Mesenchymal stem cell (in vitro differentiated cells and primary cell): ENCODE measurements at regions not wholly inside any gene's neighbourhood (a gene's known extent, or its start where the extent isn't known, plus 50 kb on each side); places are given as distances from the start of the nearest gene placed in this dataset.

ENCODE experiments used
- DNase-seq: peaks from one replicate; pipeline ENCODE4 v3.0.0-alpha.2; 2013
- H2AFZ ChIP-seq: one replicate; pipeline ENCODE4 v1.6.1; 2013; ENCODE audit warnings: low read depth, mild to moderate bottlenecking, control low read depth, inconsistent platforms, low read length, moderate library complexity
- H2AK5ac ChIP-seq: 2 replicates; pipeline ENCODE4 v1.6.1; 2013; ENCODE audit warnings: low read length, moderate library complexity, mild to moderate bottlenecking, inconsistent platforms; ENCODE audit not compliant: severe bottlenecking
- H2BK120ac ChIP-seq: one replicate; pipeline ENCODE4 v1.6.1; 2013; ENCODE audit warnings: low read depth, mild to moderate bottlenecking, inconsistent platforms, low read length, moderate library complexity
- H2BK12ac ChIP-seq, 2 experiments: one replicate each; pipeline ENCODE4 v1.6.1; 2013; ENCODE audit warnings: inconsistent platforms in 2 of 2, low read length in 2 of 2, mild to moderate bottlenecking in 2 of 2, moderate library complexity in 2 of 2, control low read depth in 1 of 2
- H2BK15ac ChIP-seq: one replicate; pipeline ENCODE4 v1.6.1; 2013; ENCODE audit warnings: mild to moderate bottlenecking, low read depth, inconsistent platforms; ENCODE audit not compliant: poor library complexity, severe bottlenecking
- H2BK5ac ChIP-seq: 2 replicates; pipeline ENCODE4 v1.6.1; 2013; ENCODE audit warnings: low read depth, mild to moderate bottlenecking, low read length, control low read depth, inconsistent platforms; ENCODE audit not compliant: poor library complexity, severe bottlenecking
- H3K14ac ChIP-seq, 2 experiments: one replicate each; pipeline ENCODE4 v1.6.1; 2013; ENCODE audit warnings: inconsistent platforms in 2 of 2, low read length in 2 of 2, control low read depth in 1 of 2, mild to moderate bottlenecking in 1 of 2, moderate library complexity in 1 of 2
- H3K18ac ChIP-seq, 2 experiments: one replicate each; pipeline ENCODE4 v1.6.1; 2013; ENCODE audit warnings: inconsistent platforms in 2 of 2, low read length in 2 of 2, control low read depth in 1 of 2, low read depth in 1 of 2, mild to moderate bottlenecking in 1 of 2
- H3K23ac ChIP-seq, 2 experiments: one replicate each; pipeline ENCODE4 v1.6.1; 2013; ENCODE audit warnings: inconsistent platforms in 2 of 2, low read length in 2 of 2, mild to moderate bottlenecking in 2 of 2, moderate library complexity in 2 of 2, control low read depth in 1 of 2
- H3K27ac ChIP-seq: 2 replicates; pipeline ENCODE4 v1.5.1; 2013; ENCODE audit warnings: mild to moderate bottlenecking, moderate library complexity, low read length, control low read depth, inconsistent platforms; ENCODE audit not compliant: poor library complexity, severe bottlenecking
- H3K27me3 ChIP-seq, 2 experiments: 2 replicates each; pipeline versions ENCODE4 v1.6.1 to v1.7.0; 2013; ENCODE audit warnings: low read length in 2 of 2, mild to moderate bottlenecking in 2 of 2, moderate library complexity in 2 of 2, control low read depth in 1 of 2, inconsistent platforms in 1 of 2; ENCODE audit not compliant: control insufficient read depth in 1 of 2, insufficient read depth in 1 of 2
- H3K36me3 ChIP-seq, 2 experiments: 2 replicates each; pipeline versions ENCODE4 v1.6.1 to v1.7.0; 2013; ENCODE audit warnings: low read length in 2 of 2, control low read depth in 1 of 2, inconsistent platforms in 1 of 2, low read depth in 1 of 2, mild to moderate bottlenecking in 1 of 2; ENCODE audit not compliant: insufficient read depth in 2 of 2, control insufficient read depth in 1 of 2
- H3K4ac ChIP-seq, 2 experiments: one replicate each; pipeline ENCODE4 v1.6.1; 2013; ENCODE audit warnings: inconsistent platforms in 2 of 2, low read length in 2 of 2, mild to moderate bottlenecking in 2 of 2, moderate library complexity in 2 of 2, control low read depth in 1 of 2, low read depth in 1 of 2
- H3K4me1 ChIP-seq: 2 replicates; pipeline ENCODE4 v1.6.1; 2013; ENCODE audit warnings: low read depth, low read length, control low read depth; ENCODE audit not compliant: control insufficient read depth, insufficient read depth
- H3K4me2 ChIP-seq: 2 replicates; pipeline ENCODE4 v1.6.1; 2013; ENCODE audit warnings: low read length, mild to moderate bottlenecking, inconsistent platforms; ENCODE audit not compliant: poor library complexity, severe bottlenecking
- H3K4me3 ChIP-seq, 2 experiments: 2 replicates each; pipeline versions ENCODE4 v1.5.1 to v1.7.0; 2013; ENCODE audit warnings: low read length in 2 of 2, mild to moderate bottlenecking in 2 of 2, control low read depth in 1 of 2, low read depth in 1 of 2; ENCODE audit not compliant: insufficient read depth in 1 of 2
- H3K79me1 ChIP-seq: replicated peaks from 2 replicates; pipeline ENCODE4 v1.6.1; 2013; ENCODE audit warnings: mild to moderate bottlenecking, control low read depth, low read length, inconsistent platforms; ENCODE audit not compliant: poor library complexity, severe bottlenecking
- H3K9ac ChIP-seq: 2 replicates; pipeline ENCODE4 v1.7.0; 2013; ENCODE audit warnings: mild to moderate bottlenecking, low read length, moderate library complexity
- H3K9me3 ChIP-seq: 2 replicates; pipeline ENCODE4 v1.7.0; 2013; ENCODE audit warnings: mild to moderate bottlenecking, low read length; ENCODE audit not compliant: control insufficient read depth
- H4K8ac ChIP-seq: one replicate; pipeline ENCODE4 v1.6.1; 2013; ENCODE audit warnings: inconsistent platforms, mild to moderate bottlenecking, low read length, moderate library complexity
- H4K91ac ChIP-seq: one replicate; pipeline ENCODE4 v1.6.1; 2013; ENCODE audit warnings: mild to moderate bottlenecking, low read length, inconsistent platforms
- WGBS: methylation state at CpG from one replicate; pipeline ENCODE4 v1.1.7; 2013; ENCODE audit warnings: mixed read lengths; 5-methylcytosine and 5-hydroxymethylcytosine counted together

DNA sequence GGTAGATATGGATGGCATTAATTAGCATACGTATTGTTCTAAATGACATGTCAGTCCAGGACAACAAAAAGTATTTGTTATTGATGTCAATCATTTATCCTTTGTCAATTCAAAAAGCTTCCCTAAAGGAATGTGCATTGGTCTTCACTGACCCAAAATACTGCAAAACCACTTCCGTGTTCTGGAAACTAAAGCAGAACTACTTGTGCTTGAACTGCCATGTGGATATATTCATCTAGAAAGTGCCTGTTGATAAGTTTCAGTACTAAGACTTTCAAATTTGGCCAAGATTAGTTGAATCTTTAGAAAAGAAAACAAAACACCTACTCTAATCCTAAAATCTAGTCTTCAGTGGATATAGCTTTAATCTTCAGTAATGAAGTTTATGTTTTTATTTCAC lies 242.1 kb upstream of the PPP1R3A start:
- Histone ChIP-seq H2BK12ac (no peak overlapping the region), H3K14ac (no peak overlapping the region), H2AFZ (no peak overlapping the region), H3K4me2 (no peak overlapping the region), H3K4me1 (no peaks in the 10 kb centered on the region), H3K27ac (no peak overlapping the region), H3K79me1 (no peaks in the 10 kb centered on the region), H3K9ac (no peak overlapping the region), H4K91ac (no peak overlapping the region), H4K8ac (no peak overlapping the region), H3K4ac (no peak overlapping the region), H3K4me3 (no peak overlapping the region), H3K36me3 (no peaks in the 10 kb centered on the region), H2BK120ac (no peak overlapping the region), H2BK5ac (no peak overlapping the region), H2BK15ac (no peak overlapping the region), H3K9me3 (no peaks in the 10 kb centered on the region), H2AK5ac (no peak overlapping the region), H3K18ac (no peak overlapping the region), H3K27me3 (no peaks in the 10 kb centered on the region), H3K23ac (no peak overlapping the region)
- no CpG with 5 or more reads among the region's 2 CpGs for WGBS
- DNase-seq = no peak

DNA sequence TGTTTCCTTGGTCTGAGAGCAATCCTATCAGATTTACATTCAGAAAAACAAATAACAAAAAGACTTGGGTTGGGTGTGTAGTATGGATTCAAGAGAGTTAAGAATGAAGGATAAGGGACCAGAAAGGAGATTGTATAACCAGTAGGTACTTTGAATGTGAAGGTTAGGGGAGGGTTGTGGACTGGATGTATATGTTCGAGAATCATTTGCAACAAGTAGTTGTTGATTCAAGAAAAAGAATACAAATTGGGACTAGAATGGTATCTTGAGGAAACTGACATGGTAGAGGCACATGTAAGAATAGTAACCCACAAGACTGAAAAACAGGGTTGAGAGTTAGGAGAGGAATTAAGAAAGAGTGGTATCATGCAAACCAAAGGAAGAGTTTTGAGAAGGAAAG lies 240.0 kb upstream of the PPP1R3A start:
- no peak overlapping the region for H2BK5ac ChIP-seq
- no peak overlapping the region for H2AK5ac ChIP-seq
- WGBS = 78% methylated on average over 1 of the region's 1 CpG
- H3K79me1 ChIP-seq = no peaks in the 10 kb centered on the region
- no peak overlapping the region for H4K91ac ChIP-seq
- H2AFZ ChIP-seq = no peak overlapping the region
- no peak overlapping the region for H3K9ac ChIP-seq
- no peak overlapping the region for H4K8ac ChIP-seq
- no peak overlapping the region for H2BK12ac ChIP-seq
- no peaks in the 10 kb centered on the region for H3K36me3 ChIP-seq
- no peak overlapping the region for H2BK15ac ChIP-seq
- no peaks in the 10 kb centered on the region for H3K9me3 ChIP-seq
- H2BK120ac ChIP-seq = no peak overlapping the region
- H3K4ac ChIP-seq = no peak overlapping the region
- no peak overlapping the region for H3K14ac ChIP-seq
- no peak overlapping the region for H3K18ac ChIP-seq
- DNase-seq = no peak
- no peaks in the 10 kb centered on the region for H3K27me3 ChIP-seq
- H3K4me3 ChIP-seq = no peak overlapping the region
- no peaks in the 10 kb centered on the region for H3K4me1 ChIP-seq
- peak overlapping the region; percentile 9 for H3K27ac ChIP-seq
- no peak overlapping the region for H3K23ac ChIP-seq
- H3K4me2 ChIP-seq = no peak overlapping the region

GRCh38 chr7:114158275-114158674 lies 239.5 kb upstream of the PPP1R3A start:
- 69% methylated on average over 2 of the region's 3 CpGs for WGBS
- no peaks in the 10 kb centered on the region for H3K27me3 ChIP-seq
- H3K36me3 ChIP-seq = no peaks in the 10 kb centered on the region

DNA sequence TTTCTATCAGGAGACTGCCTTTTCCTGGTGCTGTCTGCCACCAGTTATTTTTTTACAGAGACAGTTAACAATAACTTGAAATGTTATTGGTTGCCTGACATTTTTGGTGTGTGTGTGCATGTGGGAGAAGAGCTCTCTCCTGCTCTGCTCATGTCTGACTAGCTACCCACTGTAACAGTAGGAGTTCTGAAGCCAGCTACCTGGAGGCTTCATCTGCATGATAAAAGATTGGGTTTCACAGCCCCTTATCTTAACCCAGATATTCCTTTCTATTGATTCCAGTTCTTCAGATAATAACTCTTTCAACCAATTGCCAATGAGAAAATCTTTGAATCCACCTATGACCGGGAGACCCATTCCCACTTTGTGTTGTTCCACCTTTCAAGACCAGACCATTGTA lies 237.4 kb upstream of the PPP1R3A start:
- no CpG with 5 or more reads among the region's 1 CpG for WGBS

More at GRCh38 chr7:114158275-114158674, 239.5 kb upstream of the PPP1R3A start:
- H2BK120ac ChIP-seq = no peak overlapping the region
- no peak overlapping the region for H3K4me2 ChIP-seq
- H3K9ac ChIP-seq = no peak overlapping the region
- H4K8ac ChIP-seq = no peak overlapping the region
- no peaks in the 10 kb centered on the region for H3K9me3 ChIP-seq
- H2BK15ac ChIP-seq = no peak overlapping the region
- peak overlapping the region; percentile 47 for H3K27ac ChIP-seq
- H3K14ac ChIP-seq = no peak overlapping the region
- H3K4ac ChIP-seq = no peak overlapping the region
- no peak for DNase-seq
- H3K79me1 ChIP-seq = no peaks in the 10 kb centered on the region
- no peak overlapping the region for H2BK5ac ChIP-seq
- no peaks in the 10 kb centered on the region for H3K4me1 ChIP-seq
- H2AK5ac ChIP-seq = no peak overlapping the region
- H3K4me3 ChIP-seq = no peak overlapping the region
- no peak overlapping the region for H2BK12ac ChIP-seq
- no peak overlapping the region for H3K23ac ChIP-seq
- H4K91ac ChIP-seq = no peak overlapping the region
- H3K18ac ChIP-seq = no peak overlapping the region
- H2AFZ ChIP-seq = no peak overlapping the region

More for the DNA sequence above, 237.4 kb upstream of the PPP1R3A start:
- Histone ChIP-seq H2BK12ac (no peak overlapping the region), H3K79me1 (no peaks in the 10 kb centered on the region), H3K14ac (no peak overlapping the region), H3K4me1 (no peaks in the 10 kb centered on the region), H3K9me3 (no peaks in the 10 kb centered on the region), H3K23ac (no peak overlapping the region), H2BK5ac (no peak overlapping the region), H4K8ac (no peak overlapping the region), H2BK15ac (no peak overlapping the region), H3K18ac (no peak overlapping the region), H3K9ac (no peak overlapping the region), H2AFZ (no peak overlapping the region), H3K36me3 (no peaks in the 10 kb centered on the region), H3K4ac (no peak overlapping the region), H3K27me3 (no peaks in the 10 kb centered on the region), H3K27ac (no peak overlapping the region), H3K4me3 (no peak overlapping the region), H4K91ac (no peak overlapping the region), H3K4me2 (no peak overlapping the region), H2BK120ac (no peak overlapping the region), H2AK5ac (no peak overlapping the region)
- no peak for DNase-seq
